ENCODE measurements at regions not wholly inside any gene's neighbourhood (a gene's known extent, or its start where the extent isn't known, plus 50 kb on each side); places are given as distances from the start of the nearest gene placed in this dataset.
"Not testable (repeated sequence)": the region's sequence is repeated elsewhere in the genome, so short reads cannot be mapped to it uniquely, and the experiment has no call there.

DNA sequence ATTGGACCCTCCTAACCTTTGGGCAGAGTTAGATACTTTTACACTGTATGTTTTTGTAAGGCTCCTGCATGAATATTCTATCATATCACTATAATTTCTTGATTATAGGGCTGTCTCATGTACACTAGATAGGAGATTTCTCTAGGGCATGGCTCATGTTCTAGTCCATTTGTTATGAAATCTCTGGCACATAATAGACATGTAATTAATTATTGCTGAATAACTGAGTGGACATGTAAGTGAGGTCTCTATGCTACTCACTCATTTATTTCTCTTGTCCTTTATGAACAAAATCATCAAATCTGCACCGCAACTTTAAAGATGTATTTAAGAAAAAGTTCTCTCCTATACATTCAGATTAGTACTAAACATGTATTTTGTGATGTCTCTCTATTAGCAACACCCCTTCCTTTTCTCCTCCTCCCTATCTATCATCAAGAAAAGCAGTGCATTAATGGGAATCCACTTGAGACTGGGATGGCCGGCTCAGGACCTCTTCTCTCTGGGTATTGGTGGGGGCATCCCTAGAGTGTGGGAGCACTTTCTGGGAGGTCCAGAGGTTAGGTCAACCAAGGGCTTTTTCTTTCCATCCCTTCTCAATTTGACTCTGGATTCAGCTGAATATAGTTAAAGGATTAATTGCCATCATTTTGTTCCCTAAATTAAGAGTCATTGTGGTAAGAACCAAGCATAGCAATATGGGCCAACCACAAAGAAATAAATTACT is 168.0 kb upstream of the HMGA2 start:
- no peak for DNase-seq

DNA sequence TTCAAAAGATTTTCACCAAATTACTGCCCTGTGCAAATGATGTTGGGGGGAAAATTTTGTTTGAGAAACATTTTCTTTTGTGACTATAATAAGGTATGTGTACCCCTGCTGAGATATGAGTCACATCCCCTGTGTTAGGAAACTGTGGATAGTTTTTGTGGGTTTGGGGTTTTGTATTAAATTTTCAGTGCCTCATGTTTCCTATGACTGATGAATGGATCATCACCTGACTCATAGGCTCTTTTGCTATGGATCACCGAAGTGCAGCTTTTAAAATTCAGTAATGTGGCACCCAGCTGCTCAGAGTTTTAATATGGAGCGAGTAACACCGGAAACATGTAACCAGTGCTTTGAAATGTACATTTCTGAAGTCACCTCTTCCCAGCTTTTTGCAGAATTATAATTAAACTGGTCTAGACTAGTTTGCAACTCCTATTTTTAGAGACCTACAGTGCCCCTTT is 167.4 kb upstream of the HMGA2 start:
- DNase-seq, result no peak

DNA sequence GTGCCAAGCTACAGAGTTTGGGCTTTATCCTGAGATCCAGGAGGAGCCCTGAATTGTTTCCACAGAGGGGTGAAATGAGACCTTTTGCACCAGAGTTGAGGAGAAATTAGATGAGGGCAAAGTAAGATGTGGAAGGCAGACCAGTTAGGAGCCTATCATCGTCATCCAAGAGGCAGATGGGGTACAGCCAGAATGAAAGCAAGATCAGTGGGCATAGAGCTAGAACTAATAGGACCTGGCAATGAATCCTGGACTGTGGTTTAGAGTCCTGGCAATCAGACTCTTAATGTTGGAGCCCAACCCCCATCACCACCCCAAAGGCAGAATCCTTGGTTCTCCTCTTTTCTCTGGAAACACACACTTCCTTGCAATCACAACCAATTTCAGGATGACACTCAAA is 166.6 kb upstream of the HMGA2 start:
- DNase-seq, result no peak

DNA sequence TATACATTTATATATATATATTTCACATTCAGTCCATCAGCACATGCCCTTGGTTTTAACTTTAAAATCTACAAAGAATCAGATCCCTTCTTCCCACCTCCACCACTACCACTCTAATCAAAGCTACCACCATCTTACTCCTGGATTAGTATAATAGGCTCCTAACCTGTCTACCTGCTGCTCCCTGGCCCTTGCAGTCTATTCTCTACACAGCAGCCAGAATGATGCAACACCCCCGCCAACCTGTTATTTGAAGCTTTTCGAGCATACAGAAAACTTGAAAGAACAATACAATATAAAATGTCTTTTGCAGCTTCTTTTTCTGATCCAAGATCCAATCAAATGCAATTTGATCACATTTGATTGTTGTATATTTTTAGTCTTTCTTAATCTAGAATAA is 165.9 kb upstream of the HMGA2 start:
- DNase-seq, result no peak

DNA sequence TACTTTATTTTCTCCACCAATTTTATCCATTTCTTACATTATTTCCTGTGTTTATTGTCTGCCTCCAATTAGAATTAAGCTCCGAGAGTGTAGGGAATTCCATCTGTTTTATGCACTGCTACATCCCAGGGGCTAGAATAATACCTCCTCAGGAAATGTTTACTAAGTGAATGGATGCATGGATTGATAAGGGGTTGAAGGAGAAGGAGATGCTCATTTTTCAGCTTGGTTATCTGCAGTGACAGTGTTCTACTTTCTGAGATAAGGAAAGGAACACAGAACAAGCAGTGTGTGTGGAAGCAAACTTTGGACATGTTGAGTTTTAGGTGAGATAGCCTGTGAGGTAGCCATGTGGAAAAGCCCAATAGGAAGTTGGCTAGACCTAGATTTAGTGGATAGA is 164.6 kb upstream of the HMGA2 start:
- DNase-seq, result no peak

DNA sequence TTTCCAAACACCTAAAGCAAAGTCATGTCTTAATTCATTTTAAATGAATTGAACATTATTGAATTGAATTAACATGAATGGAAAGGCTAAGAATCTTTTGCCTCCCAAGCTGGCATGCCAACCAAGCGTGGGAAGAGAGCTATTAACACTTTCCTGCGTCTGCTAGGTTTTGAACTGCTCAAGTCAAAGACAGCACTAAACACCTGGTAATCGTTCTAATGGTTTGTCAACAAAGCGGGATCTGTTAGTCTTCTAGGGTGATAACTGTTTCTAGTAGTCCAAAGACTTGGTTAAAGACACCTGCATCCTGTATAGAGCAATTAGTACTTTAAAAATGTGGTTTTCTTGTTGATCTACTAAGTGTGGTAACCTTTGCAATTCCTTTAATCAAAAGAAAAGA is 164.2 kb upstream of the HMGA2 start:
- no peak for DNase-seq

DNA sequence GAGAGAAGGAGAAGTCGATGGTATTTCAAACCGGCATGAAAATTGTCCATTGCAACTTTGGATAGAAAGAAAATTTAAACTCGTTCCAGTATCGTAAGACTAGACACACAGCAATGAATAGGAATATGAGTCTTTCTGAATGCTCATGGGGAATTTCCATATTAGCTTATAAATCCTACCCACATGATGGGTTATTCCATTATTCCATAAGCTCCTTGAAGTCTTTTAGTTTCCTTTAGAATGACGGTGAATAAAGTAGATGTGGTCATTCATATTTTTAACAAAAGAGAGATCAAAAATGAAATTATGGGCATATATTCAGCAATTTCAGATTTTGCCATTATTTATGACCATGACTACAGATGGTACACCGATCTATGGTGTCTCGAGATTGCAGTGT is 163.4 kb upstream of the HMGA2 start:
- DNase-seq, result no peak

DNA sequence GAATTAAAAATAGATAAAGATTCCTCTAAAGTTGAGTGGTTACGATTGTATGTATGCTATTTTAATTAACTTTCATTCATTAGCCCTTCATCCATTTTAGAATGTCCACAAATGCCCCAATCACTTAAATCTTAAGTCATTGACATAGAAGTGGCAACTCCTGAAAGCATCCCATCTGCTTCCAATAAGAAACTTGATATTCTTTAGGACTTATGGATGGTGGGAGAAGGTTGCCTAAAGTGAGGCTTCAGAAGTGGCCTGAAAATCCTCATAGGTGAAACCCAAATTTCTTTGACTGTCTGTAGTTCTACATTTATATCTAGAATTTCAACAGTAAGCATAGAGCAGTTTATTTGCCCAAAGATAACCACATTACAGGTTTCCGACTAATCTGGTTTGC is 161.7 kb upstream of the HMGA2 start:
- DNase-seq, result no peak

DNA sequence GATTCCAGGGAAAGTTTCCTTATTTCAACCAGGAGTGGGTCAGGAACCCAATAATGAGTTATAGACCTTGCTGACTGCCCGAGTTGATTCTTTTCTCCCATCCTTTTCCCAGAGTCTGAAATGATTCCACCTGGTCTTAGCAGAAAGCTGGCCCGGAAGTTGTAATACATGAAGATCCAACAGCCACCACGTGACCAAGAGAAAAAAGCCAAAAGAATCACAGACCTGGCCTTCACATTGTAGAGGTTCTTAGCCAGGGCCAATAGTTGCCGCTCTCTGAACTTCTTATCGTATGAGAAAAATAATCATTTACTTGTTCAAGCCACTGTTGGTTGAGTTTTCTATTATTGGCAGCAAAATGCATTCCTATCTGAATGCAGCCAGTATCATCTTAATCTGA is 161.2 kb upstream of the HMGA2 start:
- DNase-seq, result no peak

DNA sequence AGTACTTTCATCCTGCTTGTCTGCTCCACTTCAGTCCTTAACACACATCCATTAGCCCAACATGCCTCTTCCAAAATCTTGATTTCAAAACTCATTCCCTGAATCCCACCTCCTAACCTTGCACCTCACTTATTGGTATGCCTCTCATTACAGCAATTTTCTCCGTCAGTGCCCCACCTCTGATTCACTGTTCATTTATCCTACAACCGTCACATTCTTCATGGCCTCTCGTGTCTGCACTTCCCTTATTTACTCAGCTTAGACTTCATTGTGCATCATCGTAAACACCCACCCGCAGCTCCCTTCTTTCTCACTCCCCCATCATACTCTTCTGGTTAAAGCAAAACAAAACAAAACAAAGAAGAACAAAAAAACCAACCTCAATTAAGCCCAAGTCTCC is 160.6 kb upstream of the HMGA2 start:
- no peak for DNase-seq

DNA sequence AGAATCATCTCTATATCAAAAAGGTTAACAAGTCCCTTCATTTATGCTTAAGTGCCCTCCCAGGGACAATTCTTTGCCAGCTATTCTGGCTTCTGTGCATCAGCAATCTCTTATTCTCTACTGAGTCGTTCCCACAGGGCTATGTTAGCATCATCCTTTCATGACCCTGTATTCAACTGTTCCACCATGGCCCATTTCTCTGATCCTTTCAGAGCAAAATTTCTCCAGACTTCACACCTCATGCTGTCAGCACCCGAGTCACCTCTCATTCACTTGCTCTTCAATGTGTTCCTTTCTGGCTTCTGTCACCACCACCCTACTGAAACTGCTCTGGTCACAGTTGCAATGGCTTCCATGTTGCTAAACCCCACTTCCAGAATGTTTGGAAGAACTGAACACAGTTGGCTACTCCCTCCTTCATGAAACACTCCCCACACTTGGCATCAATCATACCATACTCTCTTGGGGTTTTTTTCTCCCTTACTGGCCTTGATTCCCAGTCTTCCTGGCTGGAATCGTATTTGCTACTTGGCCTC is 159.5 kb upstream of the HMGA2 start:
- DNase-seq, result no peak

DNA sequence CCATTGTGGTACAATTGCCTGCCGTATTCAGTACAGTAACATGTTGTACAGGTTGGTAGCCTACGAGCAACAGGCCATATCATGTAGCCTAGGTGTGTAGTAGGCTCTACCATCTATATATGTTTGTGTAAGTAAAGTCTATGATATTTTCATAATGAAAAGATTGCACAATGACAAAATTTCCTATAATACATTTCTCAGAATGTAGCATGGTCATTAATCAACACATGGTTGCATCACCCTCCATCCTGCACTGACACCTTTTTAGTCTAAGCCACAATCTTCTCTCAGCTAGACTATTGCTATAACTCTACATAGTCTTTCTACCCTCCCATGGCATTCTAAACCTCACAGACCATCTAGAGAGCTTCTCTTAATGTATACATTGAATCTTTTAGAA is 158.5 kb upstream of the HMGA2 start:
- DNase-seq, result no peak

DNA sequence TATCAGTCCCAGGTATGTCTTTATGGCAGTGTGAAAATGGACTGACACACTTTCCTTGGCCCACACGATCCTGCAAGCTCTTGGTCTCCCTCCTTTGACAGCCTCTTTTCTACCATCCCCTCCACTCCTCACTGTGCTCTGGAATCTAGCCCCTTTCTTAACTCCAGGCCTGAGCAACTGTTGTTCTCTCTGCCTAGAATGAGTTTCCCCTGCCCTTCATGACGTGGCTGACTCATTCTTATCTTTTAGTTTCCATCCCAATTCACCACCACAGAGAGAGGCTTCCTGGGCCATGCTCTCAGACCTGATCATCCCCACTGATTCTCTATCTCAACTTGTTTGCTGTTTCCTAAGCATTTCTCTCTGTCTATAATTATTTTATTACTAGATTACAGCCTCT is 157.4 kb upstream of the HMGA2 start:
- DNase-seq, result no peak

DNA sequence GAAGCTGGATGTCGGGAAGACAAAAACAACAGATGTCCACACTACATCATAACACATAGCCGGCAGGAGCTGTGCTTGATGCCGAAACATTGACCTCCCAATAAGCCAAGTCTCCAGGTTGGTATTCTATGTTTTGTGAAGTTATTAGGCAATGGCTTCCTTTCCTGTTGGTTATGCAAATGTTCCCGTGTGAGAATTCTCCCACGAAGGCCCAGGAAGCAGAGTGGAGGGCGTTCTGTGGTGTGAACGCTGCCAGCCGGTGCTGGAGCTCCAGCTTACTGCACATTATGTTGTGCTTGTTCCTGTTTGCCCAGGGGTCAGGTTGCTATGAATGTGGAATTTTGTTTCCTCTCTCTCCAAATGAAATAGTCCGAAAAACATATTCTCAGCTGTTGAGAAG is 156.4 kb upstream of the HMGA2 start:
- DNase-seq, result peak; percentile 32

DNA sequence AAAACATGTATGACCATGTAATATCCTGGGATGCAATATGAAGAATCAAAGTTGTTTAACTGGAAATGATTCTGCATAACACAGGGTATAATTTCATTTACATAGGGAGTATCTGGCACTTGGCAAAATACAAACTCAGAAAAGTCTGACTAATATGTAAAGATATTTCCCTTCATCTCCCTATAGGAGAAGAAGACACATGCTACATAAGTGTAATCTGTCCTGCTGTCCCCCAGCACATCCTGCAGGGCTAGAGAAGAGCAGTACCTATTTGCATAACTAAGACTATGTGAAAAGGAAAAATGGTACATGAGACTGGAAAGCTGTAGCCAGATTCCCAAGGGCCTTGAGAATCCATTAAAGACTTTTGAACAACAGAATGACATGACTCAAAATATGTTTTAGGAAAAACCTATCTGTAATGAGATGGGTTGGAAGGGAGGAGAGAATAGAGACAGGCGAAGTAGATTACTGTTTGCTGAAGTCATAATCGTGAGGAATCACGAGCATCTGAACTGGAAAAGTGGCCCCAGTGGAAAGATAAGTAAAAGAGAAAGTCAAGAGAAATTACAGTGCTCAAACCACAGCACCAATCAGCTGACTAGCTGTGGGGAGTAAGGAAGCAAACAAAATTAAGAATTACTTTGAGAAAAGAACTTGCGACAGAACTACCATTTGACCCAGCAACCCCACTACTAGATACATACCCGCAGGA is 155.1 kb upstream of the HMGA2 start:
- DNase-seq, result no peak

DNA sequence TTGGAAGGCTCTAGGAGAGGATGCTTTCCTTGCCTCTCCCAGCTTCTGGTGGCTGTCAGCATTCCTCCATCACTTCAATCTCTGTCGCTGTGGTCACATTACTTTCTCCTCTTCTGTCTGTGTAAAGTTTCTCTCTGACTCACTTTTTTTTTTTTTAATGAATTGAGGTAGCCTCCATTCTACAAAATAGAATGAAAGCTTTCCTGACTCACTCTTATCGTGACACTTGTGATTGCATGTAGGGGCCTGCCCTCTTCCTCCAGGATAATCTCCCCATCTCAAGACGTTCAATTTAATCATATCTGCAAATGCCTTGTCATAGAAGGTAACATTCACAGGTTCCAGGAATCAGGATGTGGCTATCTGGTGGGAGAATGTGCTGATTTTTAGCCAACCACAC is 153.5 kb upstream of the HMGA2 start:
- DNase-seq, result no peak

DNA sequence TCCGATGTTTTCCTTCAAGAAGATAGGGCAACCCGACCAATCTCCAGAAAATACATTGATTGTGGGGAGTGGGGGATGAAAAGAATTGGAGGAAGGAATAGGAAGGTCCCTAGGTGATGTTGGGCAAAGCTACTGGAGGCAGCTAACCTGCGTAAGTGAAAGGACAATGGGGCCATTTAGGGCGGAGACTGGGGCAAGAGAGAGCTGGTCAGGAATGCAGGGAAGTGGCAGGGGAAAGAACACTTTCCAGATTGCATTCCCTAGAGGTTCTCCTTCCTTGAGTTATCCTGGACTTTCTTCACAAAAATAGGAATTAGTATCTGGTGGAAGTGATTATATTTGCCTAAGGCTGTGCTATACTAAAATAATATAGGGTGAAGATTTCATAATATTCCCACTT is 151.8 kb upstream of the HMGA2 start:
- DNase-seq, result no peak

DNA sequence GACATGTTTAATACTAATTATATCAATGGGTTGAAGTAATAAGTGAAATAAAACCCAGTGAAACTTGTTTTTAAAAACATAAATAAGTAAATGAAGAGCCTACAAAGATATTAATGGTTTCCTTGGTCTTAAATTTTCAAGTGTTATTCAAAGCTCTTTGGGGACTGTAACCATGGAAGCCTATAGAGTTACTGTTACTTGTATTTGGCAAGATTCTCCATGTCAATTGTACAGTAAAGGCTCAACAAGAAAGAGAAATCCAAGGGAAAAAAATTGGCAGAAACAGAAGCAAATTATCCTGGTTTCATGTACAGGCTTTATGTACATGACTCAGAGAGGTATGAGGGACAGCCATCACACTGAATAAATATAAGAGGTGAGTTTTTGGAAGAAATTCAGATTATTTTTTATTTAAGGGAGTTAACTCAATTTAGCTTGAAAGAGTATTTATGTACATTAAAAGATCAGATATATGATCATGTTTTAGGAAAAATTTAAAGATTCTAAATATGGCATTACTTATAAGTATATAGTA is 151.1 kb upstream of the HMGA2 start:
- DNase-seq, result peak; percentile 47

DNA sequence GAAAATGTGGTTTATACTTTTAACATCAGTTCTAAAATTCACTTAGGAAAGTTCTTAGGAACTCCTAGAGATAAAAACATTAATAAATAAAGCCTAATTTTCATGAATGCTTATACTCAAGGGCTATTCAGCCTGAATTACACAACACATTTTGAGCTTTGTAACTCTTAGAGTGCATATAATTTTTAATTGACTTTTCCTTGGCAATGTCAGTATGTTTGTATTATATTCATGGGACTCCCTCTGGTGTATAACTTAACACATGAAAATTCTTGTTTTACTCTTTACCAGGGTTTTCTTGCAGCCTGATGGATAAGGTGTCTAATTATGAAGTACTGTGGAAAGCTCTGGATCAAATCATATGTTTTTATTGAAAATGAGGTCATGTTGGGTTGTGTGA is 150.6 kb upstream of the HMGA2 start:
- DNase-seq, result peak; percentile 39

DNA sequence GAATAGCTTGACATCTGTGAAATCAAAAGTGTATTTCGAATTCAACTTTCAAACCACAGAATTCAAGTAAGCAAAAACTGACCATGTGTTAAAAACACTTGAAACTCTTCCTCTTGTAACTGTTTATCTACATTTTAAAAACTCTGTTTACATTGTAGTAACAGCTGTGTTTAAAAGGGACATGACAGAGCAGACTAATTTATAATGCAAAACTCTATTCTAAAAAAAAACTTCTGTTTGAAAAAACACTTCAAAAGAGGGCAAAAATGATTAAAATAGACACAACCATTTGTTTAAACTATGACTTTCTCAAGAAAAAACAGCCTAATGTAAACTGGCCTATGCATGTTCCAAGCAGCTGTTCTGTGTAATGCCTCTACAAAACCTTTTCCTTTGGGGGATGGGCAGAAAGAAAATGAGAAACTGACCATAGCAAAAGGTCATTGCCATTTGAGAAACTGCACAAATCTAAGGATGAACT is 149.1 kb upstream of the HMGA2 start:
- DNase-seq, result peak; percentile 73

DNA sequence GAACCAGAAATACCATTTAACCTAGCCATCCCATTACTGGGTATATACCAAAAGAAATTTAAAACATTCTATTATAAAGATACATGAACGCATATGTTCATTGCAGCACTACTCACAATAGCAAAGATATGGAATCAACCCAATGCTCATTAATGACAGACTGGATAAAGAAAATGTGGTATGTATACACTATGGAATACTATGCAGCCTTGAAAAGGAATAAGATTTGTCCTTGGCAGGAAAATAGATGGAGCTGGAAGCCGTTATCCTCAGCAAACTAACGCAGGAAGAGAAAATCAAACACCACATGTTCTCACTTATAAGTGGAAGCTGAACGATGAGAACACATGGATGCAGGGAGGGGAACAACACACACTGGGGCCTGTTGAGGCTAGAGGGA is 146.1 kb upstream of the HMGA2 start:
- not testable (repeated sequence) for DNase-seq

DNA sequence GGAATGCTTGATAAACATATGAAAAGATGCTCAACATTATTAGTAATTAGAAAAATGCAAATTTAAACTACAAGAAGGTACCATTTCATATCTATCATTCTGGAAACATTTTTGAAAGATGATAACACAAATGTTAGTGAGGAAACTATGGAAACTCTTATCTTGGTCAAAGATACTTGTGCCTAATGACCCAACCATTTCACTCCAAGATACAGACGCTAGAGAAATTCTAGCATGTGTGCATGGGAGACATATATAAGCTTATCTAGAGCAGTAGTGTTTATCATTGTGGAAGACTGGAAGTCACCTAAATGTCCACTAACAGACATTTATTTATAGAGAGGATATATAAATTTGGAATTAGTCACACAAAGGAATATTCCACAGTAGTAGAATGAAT is 143.1 kb upstream of the HMGA2 start:
- DNase-seq, result no peak

DNA sequence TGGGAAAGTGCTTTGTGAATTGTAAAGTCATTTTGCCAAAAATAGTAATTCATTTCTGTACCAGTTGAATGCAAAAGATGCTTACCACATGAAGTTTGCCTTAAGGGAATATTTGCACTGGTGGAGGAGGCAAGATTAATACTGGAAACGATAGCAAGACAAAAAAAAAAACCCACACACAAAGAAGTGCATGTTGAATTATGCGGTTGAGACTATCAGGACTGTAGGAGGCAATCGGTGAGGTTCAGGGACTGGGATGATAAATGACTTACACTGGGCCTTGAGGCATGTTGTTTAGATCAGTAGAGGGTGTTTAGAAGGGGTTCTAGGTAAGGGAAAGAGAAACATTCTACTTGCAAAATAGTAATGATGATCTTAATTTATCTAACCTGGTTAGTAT is 142.2 kb upstream of the HMGA2 start:
- DNase-seq, result no peak

DNA sequence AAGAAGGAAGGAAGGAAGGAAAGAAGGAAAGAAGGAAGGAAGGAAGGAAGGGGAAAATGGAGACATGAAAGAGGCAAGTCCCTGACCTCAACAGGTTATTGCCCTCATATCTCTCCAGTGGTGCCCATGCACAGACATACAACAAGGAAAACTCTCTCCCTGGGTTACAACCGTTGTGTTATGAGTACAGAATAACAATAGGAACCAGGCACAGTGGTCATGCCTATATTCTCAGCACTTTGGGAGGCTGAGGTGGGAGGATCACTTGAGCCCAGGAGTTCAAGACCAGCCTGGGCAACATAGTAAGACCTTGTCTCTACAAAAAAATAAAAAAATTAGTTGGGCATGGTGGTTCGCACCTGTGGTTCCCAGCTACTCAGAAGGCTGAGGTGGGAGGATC is 139.4 kb upstream of the HMGA2 start:
- DNase-seq, result no peak
